PC-3 (cell line): ENCODE measurements at regions not wholly inside any gene's neighbourhood (a gene's known extent, or its start where the extent isn't known, plus 50 kb on each side); places are given as distances from the start of the nearest gene placed in this dataset.

Experiments
- CTCF ChIP-seq: fragments of 300-600 bp; sonication (generic); conservative IDR thresholded peaks from 2 replicates; pipeline ENCODE4 v1.5.1; 2017; ENCODE audit warnings: antibody characterized with exemption, low read depth, mild to moderate bottlenecking, low read length
- EZH2 ChIP-seq: fragments of 300-600 bp; sonication (generic); IDR thresholded peaks from one replicate; pipeline ENCODE4 v1.6.1; 2017; ENCODE audit warnings: antibody characterized with exemption, mild to moderate bottlenecking, low read length; ENCODE audit not compliant: unreplicated experiment

GRCh38 chr17:11140501-11140900, 100.5 kb upstream of the SHISA6 start:
- TF ChIP-seq CTCF (no peak), EZH2 (no peak)
